Kidney epithelial cell (primary cell): ENCODE measurements at regions not wholly inside any gene's neighbourhood (a gene's known extent, or its start where the extent isn't known, plus 50 kb on each side); places are given as distances from the start of the nearest gene placed in this dataset.

Experiments used
- DNase-seq: peaks from one replicate; pipeline ENCODE4 v3.0.0-alpha.2; 2010; ENCODE audit warnings: low read depth
- H3K27me3 ChIP-seq: 2 replicates; pipeline ENCODE4 v1.6.0; 2011; ENCODE audit warnings: low read length; ENCODE audit not compliant: control insufficient read depth, insufficient read depth
- H3K36me3 ChIP-seq: 2 replicates; pipeline ENCODE4 v1.5.1; 2011; ENCODE audit warnings: low read length; ENCODE audit not compliant: control insufficient read depth, insufficient read depth
- H3K4me3 ChIP-seq: 2 replicates; pipeline ENCODE4 v1.5.1; 2011; ENCODE audit warnings: low read depth, mild to moderate bottlenecking, control low read depth, low read length
- CTCF ChIP-seq: IDR thresholded peaks from 2 replicates; pipeline ENCODE4 v1.5.1; 2011; ENCODE audit warnings: mild to moderate bottlenecking, moderate library complexity, low read length, control low read depth, inconsistent platforms; ENCODE audit not compliant: insufficient read depth, poor library complexity, severe bottlenecking

- no peak overlapping the region for H3K4me3 ChIP-seq
- H3K27me3 ChIP-seq: no peaks in the 10 kb centered on the region
- TF ChIP-seq CTCF: no peak
- no peak for DNase-seq
- no peaks in the 10 kb centered on the region for H3K36me3 ChIP-seq
Observed at GRCh38 chr14:94702629-94703028, 67.3 kb downstream of the GSC start.

- DNase-seq: no peak
- H3K4me3 ChIP-seq: no peak overlapping the region
- no peak for TF ChIP-seq CTCF
- no peaks in the 10 kb centered on the region for H3K27me3 ChIP-seq
- H3K36me3 ChIP-seq: no peaks in the 10 kb centered on the region
Observed at GRCh38 chr14:94701861-94702370, 68.0 kb downstream of the GSC start.

GRCh38 chr14:94700336-94700735 lies 69.6 kb downstream of the GSC start:
- no peak for TF ChIP-seq CTCF

GRCh38 chr14:94699831-94700230 lies 70.1 kb downstream of the GSC start:
- no peak for TF ChIP-seq CTCF
- DNase-seq: no peak

More at GRCh38 chr14:94700336-94700735, 69.6 kb downstream of the GSC start:
- Histone ChIP-seq H3K36me3 (no peaks in the 10 kb centered on the region), H3K4me3 (no peak overlapping the region), H3K27me3 (no peaks in the 10 kb centered on the region)
- DNase-seq: no peak

GRCh38 chr14:94697773-94698556 lies 71.9 kb downstream of the GSC start:
- H3K36me3 ChIP-seq: no peaks in the 10 kb centered on the region
- H3K27me3 ChIP-seq: no peaks in the 10 kb centered on the region
- no peak for DNase-seq
- TF ChIP-seq CTCF: no peak
- H3K4me3 ChIP-seq: no peak overlapping the region

More at GRCh38 chr14:94699831-94700230, 70.1 kb downstream of the GSC start:
- H3K27me3 ChIP-seq: no peaks in the 10 kb centered on the region
- no peaks in the 10 kb centered on the region for H3K36me3 ChIP-seq
- H3K4me3 ChIP-seq: no peak overlapping the region
